Osteoblast (primary cell): ENCODE measurements at regions not wholly inside any gene's neighbourhood (a gene's known extent, or its start where the extent isn't known, plus 50 kb on each side); places are given as distances from the start of the nearest gene placed in this dataset.

Experiments used
- DNase-seq: peaks from one replicate; pipeline ENCODE4 v3.0.0; 2011; ENCODE audit warnings: low spot score, mixed read lengths; ENCODE audit not compliant: insufficient read length; ENCODE audit errors: missing footprints
- H2AFZ ChIP-seq: 2 replicates; pipeline ENCODE4 v1.6.0; 2011; ENCODE audit warnings: mild to moderate bottlenecking, low read length
- H3K27ac ChIP-seq: 2 replicates; pipeline ENCODE4 v1.5.1; 2011; ENCODE audit warnings: mild to moderate bottlenecking, low read depth, low read length, moderate library complexity
- H3K27me3 ChIP-seq: 2 replicates; pipeline ENCODE4 v1.6.0; 2012; ENCODE audit warnings: mild to moderate bottlenecking, control low read depth, inconsistent platforms, low read length, moderate library complexity; ENCODE audit not compliant: insufficient read depth
- H3K36me3 ChIP-seq: 2 replicates; pipeline ENCODE4 v1.5.1; 2011; ENCODE audit warnings: mild to moderate bottlenecking, low read length, control low read depth, moderate library complexity; ENCODE audit not compliant: insufficient read depth
- H3K4me1 ChIP-seq: 2 replicates; pipeline ENCODE4 v1.5.1; 2011; ENCODE audit warnings: mild to moderate bottlenecking, low read length, control low read depth, moderate library complexity; ENCODE audit not compliant: insufficient read depth
- H3K4me2 ChIP-seq: 2 replicates; pipeline ENCODE4 v1.6.0; 2011; ENCODE audit warnings: mild to moderate bottlenecking, low read length; ENCODE audit not compliant: insufficient read depth
- H3K4me3 ChIP-seq: fragments of 200-600 bp; sonication (generic); 3 replicates; pipeline ENCODE4 v1.5.1; 2012; ENCODE audit warnings: mild to moderate bottlenecking, low read length, inconsistent platforms; ENCODE audit not compliant: insufficient read depth
- H3K79me2 ChIP-seq: 2 replicates; pipeline ENCODE4 v1.6.0; 2012; ENCODE audit warnings: mild to moderate bottlenecking, low read length, control low read depth, inconsistent platforms; ENCODE audit not compliant: insufficient read depth
- H3K9me3 ChIP-seq: 2 replicates; pipeline ENCODE4 v1.5.1; 2011; ENCODE audit warnings: low read depth, low read length, control low read depth
- H4K20me1 ChIP-seq: 2 replicates; pipeline ENCODE4 v1.6.0; 2012; ENCODE audit warnings: mild to moderate bottlenecking, low read length, control low read depth; ENCODE audit not compliant: insufficient read depth
- CTCF ChIP-seq: IDR thresholded peaks from 2 replicates; pipeline ENCODE4 v1.5.1; 2011; ENCODE audit warnings: mild to moderate bottlenecking, low read depth, low read length, moderate library complexity; ENCODE audit errors: extremely low read depth

GRCh38 chr5:63070001-63070400 lies 491.4 kb downstream of the LRRC70 start:
- Histone ChIP-seq H3K9me3 (no peaks in the 10 kb centered on the region), H3K79me2 (no peaks in the 10 kb centered on the region), H3K36me3 (no peaks in the 10 kb centered on the region), H2AFZ (no peak overlapping the region), H3K27ac (no peak overlapping the region), H4K20me1 (no peaks in the 10 kb centered on the region), H3K4me3 (no peak overlapping the region), H3K4me2 (no peak overlapping the region), H3K27me3 (no peaks in the 10 kb centered on the region), H3K4me1 (no peaks in the 10 kb centered on the region)
- TF ChIP-seq CTCF, result no peak
- no peak for DNase-seq

GRCh38 chr5:63055421-63055820 lies 476.8 kb downstream of the LRRC70 start:
- no peak for TF ChIP-seq CTCF
- no peak overlapping the region for H3K27ac ChIP-seq
- no peaks in the 10 kb centered on the region for H3K4me1 ChIP-seq
- no peaks in the 10 kb centered on the region for H3K79me2 ChIP-seq
- H3K27me3 ChIP-seq, result no peaks in the 10 kb centered on the region
- no peaks in the 10 kb centered on the region for H3K36me3 ChIP-seq
- no peak overlapping the region for H2AFZ ChIP-seq
- DNase-seq, result no peak
- no peak overlapping the region for H3K4me3 ChIP-seq
- no peaks in the 10 kb centered on the region for H3K9me3 ChIP-seq
- no peaks in the 10 kb centered on the region for H4K20me1 ChIP-seq
- H3K4me2 ChIP-seq, result no peak overlapping the region

GRCh38 chr5:63053019-63053638 lies 474.5 kb downstream of the LRRC70 start:
- Histone ChIP-seq H3K4me1 (no peaks in the 10 kb centered on the region), H3K27me3 (no peaks in the 10 kb centered on the region), H3K27ac (no peak overlapping the region), H3K79me2 (no peaks in the 10 kb centered on the region), H2AFZ (no peak overlapping the region), H4K20me1 (no peaks in the 10 kb centered on the region), H3K4me3 (no peak overlapping the region), H3K9me3 (no peaks in the 10 kb centered on the region), H3K36me3 (no peaks in the 10 kb centered on the region), H3K4me2 (no peak overlapping the region)
- DNase-seq, result no peak
- TF ChIP-seq CTCF, result no peak

- Histone ChIP-seq H3K27me3 (no peaks in the 10 kb centered on the region), H3K27ac (no peak overlapping the region), H2AFZ (no peak overlapping the region), H3K4me1 (no peaks in the 10 kb centered on the region), H3K36me3 (no peaks in the 10 kb centered on the region), H3K9me3 (no peaks in the 10 kb centered on the region), H3K4me2 (no peak overlapping the region), H4K20me1 (no peaks in the 10 kb centered on the region), H3K4me3 (no peak overlapping the region), H3K79me2 (no peaks in the 10 kb centered on the region)
- no peak for TF ChIP-seq CTCF
- no peak for DNase-seq
Observed at GRCh38 chr5:63050916-63051315, 472.3 kb downstream of the LRRC70 start.
